ENCODE measurements at regions not wholly inside any gene's neighbourhood (a gene's known extent, or its start where the extent isn't known, plus 50 kb on each side); places are given as distances from the start of the nearest gene placed in this dataset.
"Not testable (repeated sequence)": the region's sequence is repeated elsewhere in the genome, so short reads cannot be mapped to it uniquely, and the experiment has no call there.

DNA sequence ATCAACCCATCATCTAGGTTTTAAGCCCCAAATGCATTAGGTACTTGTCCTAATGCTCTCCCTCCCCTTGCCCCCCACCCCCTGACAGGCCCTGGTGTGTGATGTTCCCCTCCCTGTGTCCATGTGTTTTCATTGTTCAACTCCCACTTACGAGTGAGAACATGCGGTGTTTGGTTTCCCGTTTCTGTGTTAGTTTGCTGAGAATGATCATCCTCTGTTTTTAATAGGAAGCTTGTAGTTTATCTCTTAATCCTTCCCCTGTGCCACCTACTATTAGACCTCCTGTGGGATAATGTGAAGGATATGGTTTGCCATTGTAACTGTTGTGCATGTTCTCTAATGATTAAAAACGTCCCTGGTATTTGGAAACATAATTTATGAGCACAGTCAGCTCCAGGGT is 299.4 kb upstream of the USP24 start:
- DNase-seq: not testable (repeated sequence)

DNA sequence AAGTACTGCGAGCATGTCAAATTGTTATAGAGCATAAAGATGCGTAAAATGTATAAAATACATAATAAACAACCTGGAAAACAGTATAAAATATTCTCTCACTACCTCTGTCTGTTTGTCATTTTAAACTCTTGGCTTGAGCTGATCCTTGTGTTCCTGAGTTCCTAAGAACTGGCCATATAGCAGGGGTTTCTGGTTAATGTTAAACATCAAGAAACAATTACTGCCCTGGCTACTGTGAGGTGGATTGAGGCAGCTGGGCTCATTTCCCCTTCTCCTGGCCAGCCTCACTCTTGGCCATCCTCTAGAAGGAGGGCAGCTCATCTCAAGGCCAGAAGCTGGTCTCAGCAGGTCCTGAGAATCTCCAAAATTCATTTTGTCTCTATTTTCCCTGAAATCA is 297.3 kb upstream of the USP24 start:
- DNase-seq: no peak

- DNase-seq: no peak
These were observed 292.4 kb upstream of the USP24 start for GRCh38 chr1:55507578-55507931.

- DNase-seq: no peak
These were observed 291.8 kb upstream of the USP24 start for GRCh38 chr1:55506740-55507577.

DNA sequence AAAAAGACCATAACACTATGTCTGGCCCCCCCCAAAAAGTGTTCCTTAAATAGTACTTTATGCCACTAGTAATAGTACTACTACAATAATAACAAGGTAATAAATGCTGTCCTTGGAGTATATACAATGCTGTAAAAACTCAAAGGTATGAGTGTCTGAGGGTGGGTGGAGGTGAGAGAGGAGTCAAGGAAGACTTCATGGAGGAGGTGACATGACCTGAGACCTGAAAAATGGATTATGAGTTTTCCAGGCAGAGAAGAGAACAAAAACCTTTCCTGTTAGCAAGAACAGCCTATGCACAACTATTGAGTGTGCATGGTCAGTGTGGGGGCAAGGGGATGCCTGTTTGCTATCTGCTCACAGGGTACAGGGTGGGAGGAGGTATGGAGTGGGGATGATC is 290.2 kb upstream of the USP24 start:
- DNase-seq: no peak

DNA sequence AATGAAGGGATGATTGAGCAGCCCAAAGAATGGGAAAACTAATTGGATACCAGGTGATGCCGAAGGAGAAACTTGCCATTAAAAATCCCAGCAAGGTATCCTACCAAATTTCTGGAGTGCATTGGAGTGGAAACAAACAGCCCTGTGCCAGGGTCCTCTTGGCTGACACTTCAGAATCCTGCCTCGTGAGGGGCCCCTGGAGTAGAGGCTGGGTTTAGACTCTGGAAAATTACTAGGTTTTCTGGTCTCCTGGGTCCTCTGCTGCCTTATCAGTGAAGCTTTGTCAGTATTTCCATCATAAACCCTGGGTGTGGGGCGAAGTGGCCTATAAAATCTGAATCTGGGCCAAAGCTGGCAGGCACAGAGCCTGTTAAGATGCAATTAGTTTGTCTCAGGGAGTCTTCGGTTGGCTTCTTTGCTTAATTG is 289.2 kb upstream of the USP24 start:
- peak; percentile 73 to 77 for DNase-seq

- no peak for DNase-seq
These were observed 288.6 kb upstream of the USP24 start for GRCh38 chr1:55503663-55504305.

DNA sequence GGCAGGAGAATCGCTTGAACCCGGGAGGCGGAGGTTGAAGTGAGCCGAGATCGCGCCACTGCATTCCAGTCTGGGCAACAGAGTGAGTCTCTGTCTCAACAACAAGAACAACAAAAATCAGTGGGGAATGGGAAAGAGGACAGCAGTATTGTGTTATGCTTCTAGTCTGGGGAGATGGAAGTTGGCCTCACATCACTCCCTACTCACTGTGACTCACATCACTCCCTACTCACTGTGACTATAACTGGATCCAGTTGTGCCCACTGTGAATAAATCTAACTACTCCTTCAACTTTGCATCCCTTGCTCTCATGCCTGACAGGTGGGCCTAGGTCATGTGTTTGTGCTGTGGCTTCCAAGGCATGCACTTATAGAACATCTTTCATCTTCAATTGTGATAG is 285.4 kb upstream of the USP24 start:
- no peak for DNase-seq

- DNase-seq: no peak
These were observed 275.4 kb upstream of the USP24 start for GRCh38 chr1:55490547-55490946.

DNA sequence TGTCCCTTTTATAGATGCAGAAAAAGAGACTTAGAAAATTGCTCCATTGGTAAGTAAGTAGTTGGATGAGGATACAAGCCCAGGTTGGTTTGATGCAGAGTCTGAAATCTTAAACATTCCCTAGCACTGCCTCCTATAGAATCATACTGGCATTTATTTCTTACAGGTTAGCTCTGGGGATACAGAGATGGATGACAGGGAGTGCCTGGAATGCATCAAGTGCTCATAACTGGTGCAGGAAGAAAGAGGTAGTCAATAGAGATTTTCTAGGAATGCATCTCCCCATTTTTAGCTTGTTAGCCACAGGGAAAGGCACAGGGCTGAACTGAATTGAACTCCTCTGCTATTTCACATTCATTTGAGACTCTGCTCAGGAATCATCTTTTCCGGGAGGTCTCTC is 269.0 kb upstream of the USP24 start:
- DNase-seq: no peak

DNA sequence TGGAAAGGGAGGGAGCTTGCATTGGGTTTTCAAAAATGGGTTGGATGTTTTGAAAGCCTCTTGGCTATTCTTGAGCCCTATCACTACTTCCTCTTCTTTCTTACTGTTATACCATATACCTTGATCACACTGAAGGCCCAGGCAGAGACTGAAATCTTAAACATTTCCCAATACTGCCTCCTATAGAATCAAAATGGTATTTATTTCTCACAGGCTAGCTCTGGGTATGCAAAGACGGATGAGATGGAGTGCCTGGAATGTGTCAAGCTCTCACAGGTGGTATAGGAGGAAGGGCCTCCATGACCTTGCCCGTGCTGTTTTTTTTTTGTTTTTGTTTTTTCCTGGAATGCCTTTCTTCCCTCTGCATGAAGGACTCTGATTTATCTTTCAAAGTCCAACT is 268.4 kb upstream of the USP24 start:
- no peak for DNase-seq

DNA sequence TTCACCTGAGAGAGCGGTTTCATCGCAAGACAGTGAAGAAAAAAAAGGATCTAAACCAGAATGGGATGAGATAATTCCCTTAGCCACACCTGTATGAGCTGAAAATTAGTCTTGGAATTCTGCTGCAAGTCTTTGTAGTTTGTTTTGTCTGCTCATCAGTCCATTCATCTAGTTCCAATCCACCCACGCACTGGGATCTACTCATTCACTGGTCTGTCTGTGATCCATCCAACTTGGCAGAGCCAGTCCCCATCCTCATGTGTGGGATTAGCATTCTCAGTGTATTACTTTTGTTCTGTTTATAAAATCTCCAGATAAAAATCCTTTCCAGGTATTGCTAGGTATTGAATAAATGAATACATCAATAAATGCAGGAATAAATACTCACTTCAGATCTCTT is 266.5 kb upstream of the USP24 start:
- no peak for DNase-seq

DNA sequence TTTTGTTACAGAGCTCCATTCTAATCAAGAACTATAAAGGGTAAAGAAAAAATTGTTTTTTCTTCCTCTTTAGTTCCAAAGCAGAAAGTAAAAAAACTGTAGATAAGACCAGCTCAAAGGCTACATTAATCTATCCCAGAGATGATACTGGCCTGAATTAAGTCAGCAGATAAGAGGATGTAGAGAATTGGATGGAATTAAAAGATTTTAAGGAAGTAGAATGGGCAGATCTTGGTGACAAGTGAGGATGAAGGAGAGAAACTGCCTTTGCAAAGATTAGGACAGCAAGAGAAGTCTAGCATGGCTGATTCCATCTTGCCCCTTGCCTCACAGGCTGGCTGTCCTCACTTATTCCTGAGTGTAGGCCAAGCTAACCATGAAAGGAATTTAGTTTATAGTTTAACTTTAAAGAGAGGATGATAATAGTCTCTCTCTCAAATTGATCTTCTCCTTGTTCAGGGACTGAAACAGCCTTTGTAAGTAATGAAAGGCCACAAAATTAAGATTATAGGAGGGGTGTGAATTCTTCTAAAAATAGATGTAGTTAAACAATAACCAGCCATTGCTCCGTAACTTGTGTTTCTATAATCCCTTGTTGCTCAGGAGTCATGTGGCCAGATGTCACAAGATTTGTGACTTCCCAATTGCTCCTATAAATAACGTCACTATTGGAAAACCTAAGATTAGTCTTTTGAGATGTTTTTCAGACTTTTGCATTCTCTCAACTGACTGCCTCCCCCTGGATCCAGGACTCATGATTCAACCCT is 265.0 kb upstream of the USP24 start:
- no peak for DNase-seq

DNA sequence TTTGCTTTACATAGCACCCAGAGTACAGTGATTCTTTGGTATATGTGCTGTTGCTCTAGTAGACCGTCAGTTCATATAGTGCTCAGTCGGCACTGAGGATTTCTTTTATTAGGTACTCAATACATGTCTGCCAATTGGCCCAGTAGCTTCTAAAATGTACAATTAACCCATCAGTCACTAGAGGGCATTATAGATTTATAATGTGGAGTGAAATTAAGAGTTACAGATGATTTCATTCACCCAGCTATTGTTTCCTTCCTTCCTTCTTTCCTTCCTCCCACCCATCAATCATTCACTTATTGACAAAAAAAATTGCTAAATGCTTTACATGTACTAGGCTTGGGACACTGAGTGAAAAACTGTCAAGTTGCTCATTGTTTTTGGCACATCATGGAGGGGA is 263.6 kb upstream of the USP24 start:
- peak in 1 of 2 experiments; percentile 33 for DNase-seq

- no peak for DNase-seq
These were observed 262.8 kb upstream of the USP24 start for GRCh38 chr1:55477953-55478352.

DNA sequence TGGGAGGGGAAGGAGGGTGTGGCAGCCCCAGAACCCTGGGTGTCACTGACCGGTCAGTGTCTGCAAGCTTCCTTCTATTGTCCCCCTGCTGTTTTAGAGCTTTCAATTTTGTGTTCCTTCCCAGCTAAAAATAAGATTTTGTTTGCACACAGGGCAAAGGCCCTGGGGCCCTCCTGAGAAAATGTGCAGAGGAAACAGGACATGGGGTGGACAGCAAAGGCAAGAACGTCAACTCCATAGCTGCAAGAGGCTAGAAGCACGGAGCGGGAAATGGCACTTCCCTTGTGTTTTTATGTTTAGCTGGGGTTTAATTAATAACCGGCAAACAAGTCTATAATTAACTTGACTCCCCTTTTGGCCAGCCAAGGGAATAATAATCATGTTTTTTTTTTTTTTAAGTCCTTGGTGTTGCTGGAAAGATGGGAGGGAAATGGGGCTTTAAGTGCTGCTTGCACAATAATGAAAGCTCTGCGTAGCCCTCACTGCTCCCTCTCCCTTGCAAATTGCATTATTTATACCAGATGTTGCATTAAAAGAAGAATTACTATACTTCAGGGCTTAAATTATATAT is 261.4 kb upstream of the USP24 start:
- no peak for DNase-seq

DNA sequence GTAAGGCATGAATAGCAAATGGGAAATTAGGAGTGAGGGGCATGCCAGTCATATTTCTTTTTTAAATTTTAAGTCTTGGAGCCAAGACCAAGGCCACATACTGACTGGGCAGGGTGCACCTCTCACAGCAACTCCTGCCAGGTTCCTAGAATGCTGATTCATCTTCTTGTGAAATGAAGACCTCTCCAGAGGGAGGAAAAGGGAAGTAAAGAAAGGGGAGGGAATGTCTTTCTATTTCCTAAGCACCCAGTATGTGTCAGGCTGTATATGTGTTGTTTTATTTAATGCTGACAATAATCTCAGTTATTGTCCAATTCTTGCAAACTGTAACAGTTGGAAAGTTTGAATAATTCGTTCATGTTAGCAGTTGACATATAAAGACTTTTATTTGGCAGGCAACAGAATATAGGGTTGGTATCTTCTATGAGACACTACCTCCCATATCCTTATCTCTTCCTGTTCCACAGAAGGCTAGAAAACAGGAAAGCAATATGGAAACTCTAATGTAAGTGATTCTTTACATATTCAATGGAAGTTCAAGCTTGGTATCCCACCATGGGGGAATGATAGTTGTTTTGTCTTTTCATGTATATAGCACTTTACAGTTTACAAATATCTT is 259.1 kb upstream of the USP24 start:
- peak in 1 of 2 experiments; percentile 47 for DNase-seq

- DNase-seq: no peak
These were observed 258.5 kb upstream of the USP24 start for GRCh38 chr1:55473661-55474060.

- peak; percentile 65 to 87 for DNase-seq
These were observed 257.6 kb upstream of the USP24 start for GRCh38 chr1:55472784-55473183.

GRCh38 chr1:55472115-55472514 is 257.0 kb upstream of the USP24 start:
- DNase-seq: no peak

DNA sequence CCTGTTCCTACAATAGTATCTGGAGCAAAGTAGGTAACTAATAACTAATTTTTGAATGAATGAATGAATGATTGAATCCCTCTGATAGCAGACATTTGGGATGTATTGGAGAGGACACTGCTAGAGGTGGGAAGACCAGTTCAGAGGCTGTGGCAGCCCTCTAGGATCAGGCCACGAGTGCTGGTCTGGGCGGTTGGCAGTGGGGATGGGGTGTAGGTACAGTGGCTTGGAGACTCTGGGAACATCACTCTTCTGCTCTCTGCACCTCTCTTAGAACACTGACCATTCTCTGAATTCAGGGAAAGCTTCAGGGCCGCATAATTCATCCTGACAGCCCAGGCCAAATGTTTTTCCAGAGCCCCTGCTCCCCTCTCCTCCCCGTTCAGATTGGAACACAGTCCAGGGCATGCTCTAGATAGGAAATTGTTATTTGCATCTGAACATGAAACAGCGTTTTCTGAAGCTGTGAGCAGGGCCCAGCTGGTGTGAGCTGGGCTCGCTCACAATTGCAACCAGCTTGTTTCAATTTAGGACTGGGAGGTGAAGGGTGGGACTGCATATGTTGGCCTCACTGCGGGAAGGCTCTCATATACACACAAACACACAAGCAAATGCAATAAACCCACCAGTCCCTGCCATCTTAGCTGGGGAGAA is 253.1 kb upstream of the USP24 start:
- peak in 1 of 2 experiments; percentile 15 for DNase-seq

- no peak for DNase-seq
These were observed 251.8 kb upstream of the USP24 start for GRCh38 chr1:55466921-55467320.
